ENCODE measurements at regions not wholly inside any gene's neighbourhood (a gene's known extent, or its start where the extent isn't known, plus 50 kb on each side); places are given as distances from the start of the nearest gene placed in this dataset. TPM values are rescaled to one million over a fixed set of nuclear protein-coding genes. Genes with fewer than 3 reads are reported as not detected.

GRCh38 chr4:112094330-112094729 lies 50.9 kb upstream of the FAM241A start:
- H3K27ac Mint-ChIP-seq = no peak overlapping the region
- H3K27me3 ChIP-seq (ENCODE audit: control insufficient read depth, insufficient read depth, low read length, poor library complexity, severe bottlenecking) = no peaks in the 10 kb centered on the region
- TF ChIP-seq CTCF (conservative IDR thresholded peaks at IDR 0.05) = no peak
- no peaks in the 10 kb centered on the region for H3K27me3 Mint-ChIP-seq (ENCODE audit: insufficient read depth)
- H3K4me3 Mint-ChIP-seq = no peak overlapping the region
- H3K4me1 Mint-ChIP-seq = no peaks in the 10 kb centered on the region
- H3K4me1 ChIP-seq (ENCODE audit: control insufficient read depth, insufficient read depth, low read length) = no peaks in the 10 kb centered on the region
- no peaks in the 10 kb centered on the region for H3K9me3 ChIP-seq (ENCODE audit: control insufficient read depth, low read length)
- H3K9me3 Mint-ChIP-seq = no peaks in the 10 kb centered on the region
- no peak overlapping the region for H3K4me3 ChIP-seq (ENCODE audit: low read length)
- 90% methylated on average over 1 of the region's 1 CpG; no CpG with 5 or more reads in 1 of the 2 experiments for WGBS, 2 experiments (ENCODE audit: insufficient coverage in 1 of 2, insufficient read length in 1 of 2)
- H3K9ac ChIP-seq (ENCODE audit: extremely low read depth, low read length, poor library complexity, severe bottlenecking) = no peak overlapping the region
- H3K27ac ChIP-seq (ENCODE audit: low read depth, low read length) = no peak overlapping the region
- no peaks in the 10 kb centered on the region for H3K36me3 Mint-ChIP-seq (ENCODE audit: low read depth)
- no peaks in the 10 kb centered on the region for H3K36me3 ChIP-seq (ENCODE audit: control insufficient read depth, insufficient read depth, low read length)
- no peak for DNase-seq

Small RNAs in the stretch of these regions (microRNA-seq; reads per million reads assigned to microRNA genes)
- gene MIR297 (ENCODE audit: borderline microRNAs expressed) = not detected
